ENCODE measurements at regions not wholly inside any gene's neighbourhood (a gene's known extent, or its start where the extent isn't known, plus 50 kb on each side); places are given as distances from the start of the nearest gene placed in this dataset.

- DNase-seq (ENCODE audit: low read depth) = no peak
Observed at GRCh38 chr5:111582451-111582850, 70.1 kb upstream of the STARD4 start.

GRCh38 chr5:111580956-111581355, 68.6 kb upstream of the STARD4 start:
- peak; percentile 67 for DNase-seq (ENCODE audit: low read depth)

GRCh38 chr5:111574311-111574710, 62.0 kb upstream of the STARD4 start:
- no peak for DNase-seq (ENCODE audit: low read depth)

- DNase-seq (ENCODE audit: low read depth) = no peak
Observed at GRCh38 chr5:111572561-111572960, 60.2 kb upstream of the STARD4 start.

GRCh38 chr5:111563031-111563822, 50.9 kb upstream of the STARD4 start:
- DNase-seq (ENCODE audit: low read depth) = peak; percentile 27

GRCh38 chr5:111562561-111562960, 50.2 kb upstream of the STARD4 start:
- DNase-seq (ENCODE audit: low read depth) = no peak

All from fibroblast of gingiva (primary cell).